ENCODE measurements at regions not wholly inside any gene's neighbourhood (a gene's known extent, or its start where the extent isn't known, plus 50 kb on each side); places are given as distances from the start of the nearest gene placed in this dataset.

GRCh38 chr19:5257155-5258045 is 83.2 kb downstream of the PTPRS start:
- TF ChIP-seq CTCF (IDR thresholded peaks at IDR 0.05; ENCODE audit: low read depth, low read length): no peak
- TF ChIP-seq EZH2phosphoT487 (IDR thresholded peaks at IDR 0.05; ENCODE audit: low read depth): no peak

Data from OCI-LY3 (cell line).